Erythroblast (primary cell): ENCODE measurements at regions not wholly inside any gene's neighbourhood (a gene's known extent, or its start where the extent isn't known, plus 50 kb on each side); places are given as distances from the start of the nearest gene placed in this dataset.

Source experiments
- GATA1 ChIP-seq: IDR thresholded peaks from 2 replicates; pipeline ENCODE4 v1.6.1; 2011; ENCODE audit warnings: low read depth, mild to moderate bottlenecking, control low read depth, low read length, moderate library complexity
- POLR2A ChIP-seq: IDR thresholded peaks from 2 replicates; pipeline ENCODE4 v1.6.1; 2011; ENCODE audit warnings: mild to moderate bottlenecking, low read length

DNA sequence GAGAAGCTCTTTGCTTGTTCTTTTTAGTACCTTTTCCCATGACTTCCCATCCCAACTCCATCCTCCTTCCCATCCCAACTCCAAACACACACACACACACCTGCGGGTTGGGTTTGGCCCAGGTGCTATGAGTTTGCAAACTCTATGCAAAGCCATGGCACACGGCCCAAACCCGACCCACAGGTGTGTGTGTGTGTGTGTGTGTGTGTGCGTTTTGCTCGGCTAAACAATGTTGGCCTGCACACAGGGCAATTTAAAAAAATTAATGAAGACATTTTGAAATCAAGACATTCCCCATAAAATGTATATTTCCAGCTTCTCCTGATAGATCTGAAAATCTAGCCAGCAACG is 103.7 kb upstream of the TLE3 start:
- TF ChIP-seq POLR2A (no peak), GATA1 (no peak)
